GM12878 (cell line): ENCODE measurements at regions not wholly inside any gene's neighbourhood (a gene's known extent, or its start where the extent isn't known, plus 50 kb on each side); places are given as distances from the start of the nearest gene placed in this dataset.

Experiments
- ATAC-seq: fragments of 200-7000 bp; cut with Tn5 transposase; 3 replicates; pipeline ENCODE4 v1.9.1; 2020; ENCODE audit warnings: mild to moderate bottlenecking, moderate library complexity
- BruUV-seq: library from RNA; stranded (reverse); fragments of 400-500 nt; replicated peaks from 2 replicates; lab custom pipeline; 2021; lab: Mats Ljungman, UMichigan
- CTCF ChIA-PET: fragments of 300-600 bp; sonication (Branson Sonifier 250); formaldehyde crosslinking; extraction: SDS; loops from one replicate; lab custom pipeline; 2021; ENCODE audit warnings: inconsistent platforms; lab: Yijun Ruan, JAX
- POLR2A ChIA-PET: fragments of 350-600 bp; formaldehyde crosslinking; extraction: SDS; loops from one replicate; lab custom pipeline; 2021; ENCODE audit warnings: inconsistent platforms; lab: Charles Lee
- RAD21 ChIA-PET: fragments of 300-600 bp; sonication (Branson Sonifier 250); formaldehyde crosslinking; loops from one replicate; lab custom pipeline; 2023; ENCODE audit warnings: antibody characterized with exemption; ENCODE audit not compliant: unreplicated experiment; lab: Charles Lee
- SMC1A ChIA-PET: fragments of 300-600 bp; sonication (Branson Sonifier 250); formaldehyde crosslinking; loops from one replicate; lab custom pipeline; 2023; ENCODE audit not compliant: unreplicated experiment, uncharacterized antibody; lab: Charles Lee
- DNase-seq: peaks from one replicate; pipeline ENCODE4 v3.0.0-alpha.2; 2011; ENCODE audit warnings: low read depth, low spot score
- FAIRE-seq: peaks from 3 replicates; lab custom pipeline; 2011; peaks lifted over from hg19 to GRCh38; lab: Jason Lieb, UNC
- H2AFZ ChIP-seq: 2 replicates; pipeline ENCODE4 v1.6.0; 2011; ENCODE audit warnings: low read depth, low read length, control low read depth; ENCODE audit not compliant: control insufficient read depth
- H3K27ac ChIP-seq: 2 replicates; pipeline ENCODE4 v1.5.1; 2011; ENCODE audit warnings: control low read depth; ENCODE audit not compliant: control insufficient read depth, insufficient read depth
- H3K27me3 ChIP-seq, 2 experiments: replicated peaks in 1 of 2; 2 replicates each; pipeline versions ENCODE4 v1.6.0 to v1.6.1; 2011; ENCODE audit warnings: low read length in 1 of 2; ENCODE audit not compliant: control insufficient read depth in 2 of 2, insufficient read depth in 2 of 2
- H3K36me3 ChIP-seq, 2 experiments: 2 replicates each; pipeline ENCODE4 v1.5.1; 2011; ENCODE audit warnings: low read length in 1 of 2; ENCODE audit not compliant: control insufficient read depth in 2 of 2, insufficient read depth in 2 of 2
- H3K4me1 ChIP-seq: 2 replicates; pipeline ENCODE4 v1.6.1; 2011; ENCODE audit warnings: mild to moderate bottlenecking, low read length, moderate library complexity, mixed read lengths; ENCODE audit not compliant: control insufficient read depth, insufficient read depth
- H3K4me2 ChIP-seq: 2 replicates; pipeline ENCODE4 v1.6.0; 2011; ENCODE audit warnings: control low read depth; ENCODE audit not compliant: control insufficient read depth, insufficient read depth
- H3K4me3 ChIP-seq: fragments of 200-600 bp; sonication (generic); 2 replicates; pipeline ENCODE4 v1.5.1; 2016
- H3K79me2 ChIP-seq: 2 replicates; pipeline ENCODE4 v1.6.0; 2011; ENCODE audit warnings: low read length; ENCODE audit not compliant: control insufficient read depth, insufficient read depth
- H3K9ac ChIP-seq: 2 replicates; pipeline ENCODE4 v1.8.0; 2011; ENCODE audit warnings: low read length, control low read depth, mixed read lengths; ENCODE audit not compliant: control insufficient read depth, insufficient read depth
- H3K9me3 ChIP-seq: replicated peaks from 3 replicates; pipeline ENCODE4 v1.5.1; 2011; ENCODE audit warnings: mild to moderate bottlenecking, low read length; ENCODE audit not compliant: control insufficient read depth, insufficient read depth
- H4K20me1 ChIP-seq: 2 replicates; pipeline ENCODE4 v1.6.0; 2011; ENCODE audit not compliant: control insufficient read depth, insufficient read depth
- BHLHE40 ChIP-seq, 2 experiments: fragments of 450-650 bp in 1 of 2; IDR thresholded peaks; 2 replicates each; pipeline ENCODE4 v1.6.1; 2011 to 2017; ENCODE audit warnings: low read depth in 2 of 2, borderline replicate concordance in 1 of 2, improper control_type of control experiment in 1 of 2, low read length in 1 of 2, mild to moderate bottlenecking in 1 of 2
- CHD2 ChIP-seq: IDR thresholded peaks from 2 replicates; pipeline ENCODE4 v1.6.1; 2011; ENCODE audit warnings: low read depth, low read length, improper control_type of control experiment, borderline replicate concordance
- CHD4 ChIP-seq: fragments of 200-600 bp; sonication (generic); IDR thresholded peaks from 2 replicates; pipeline ENCODE4 v1.6.1; 2016; ENCODE audit warnings: mild to moderate bottlenecking
- E2F4 ChIP-seq: IDR thresholded peaks from 2 replicates; pipeline ENCODE4 v1.6.1; 2012; ENCODE audit warnings: low read depth, low read length, improper control_type of control experiment
- EED ChIP-seq: sonication (generic); IDR thresholded peaks from 2 replicates; pipeline ENCODE4 v1.6.1; 2016; ENCODE audit warnings: antibody characterized with exemption, low read depth
- KLF5 ChIP-seq: fragments of 450-650 bp; IDR thresholded peaks from 2 replicates; pipeline ENCODE4 v1.6.1; 2014; ENCODE audit warnings: mild to moderate bottlenecking; ENCODE audit not compliant: partially characterized antibody
- MAX ChIP-seq: IDR thresholded peaks from 2 replicates; pipeline ENCODE4 v1.6.1; 2012; ENCODE audit warnings: low read depth, low read length, improper control_type of control experiment
- NFYA ChIP-seq: IDR thresholded peaks from 2 replicates; pipeline ENCODE4 v1.6.1; 2011; ENCODE audit warnings: low read depth, mild to moderate bottlenecking, low read length, improper control_type of control experiment, borderline replicate concordance
- NRF1 ChIP-seq: conservative IDR thresholded peaks from 2 replicates; pipeline ENCODE4 v1.6.1; 2011; ENCODE audit warnings: mild to moderate bottlenecking, low read depth, low read length, improper control_type of control experiment
- PAX8 ChIP-seq: fragments of 450-650 bp; IDR thresholded peaks from 2 replicates; pipeline ENCODE4 v1.6.1; 2017; ENCODE audit warnings: mild to moderate bottlenecking, moderate library complexity
- PRDM15 ChIP-seq: fragments of 450-650 bp; formaldehyde crosslinking; IDR thresholded peaks from 2 replicates; pipeline ENCODE4 v1.4.0; 2020; ENCODE audit warnings: mild to moderate bottlenecking, moderate library complexity
- RELB ChIP-seq: fragments of 450-650 bp; IDR thresholded peaks from 2 replicates; pipeline ENCODE4 v1.6.1; 2017; ENCODE audit warnings: low read depth, mild to moderate bottlenecking, moderate library complexity
- WRNIP1 ChIP-seq: IDR thresholded peaks from 2 replicates; pipeline ENCODE4 v1.6.1; 2011; ENCODE audit warnings: low read depth, low read length, improper control_type of control experiment, borderline replicate concordance
- ZBED1 ChIP-seq: IDR thresholded peaks from 2 replicates; pipeline ENCODE4 v1.6.1; 2016; ENCODE audit warnings: borderline replicate concordance
- ZNF622 ChIP-seq: fragments of 450-650 bp; IDR thresholded peaks from 2 replicates; pipeline ENCODE4 v1.6.1; 2017; ENCODE audit warnings: mild to moderate bottlenecking, inconsistent platforms
- ZZZ3 ChIP-seq: IDR thresholded peaks from 2 replicates; pipeline ENCODE4 v1.6.1; 2011; ENCODE audit warnings: low read depth; ENCODE audit not compliant: control insufficient read depth, insufficient read length
- WGBS: methylation state at CpG from one replicate; pipeline ENCODE4 v1.1.6; 2016; ENCODE audit warnings: low lambda C conversion rate; ENCODE audit not compliant: insufficient replicate concordance, insufficient coverage; ENCODE audit errors: missing lambda C conversion rate; 5-methylcytosine and 5-hydroxymethylcytosine counted together
- in situ Hi-C: fragments of 300-500 bp; cut with MboI; formaldehyde crosslinking; loops from 9 replicates; pipeline ENCODE4 v1.14.3; 2018; ENCODE audit warnings: mixed read lengths
- intact Hi-C: fragments of 100-400 bp; cut with micrococcal nuclease; formaldehyde crosslinking; loops from one replicate; pipeline ENCODE4 v1.14.2; 2022; ENCODE audit not compliant: unreplicated experiment

GRCh38 chr22:48588151-48588877, 1239.4 kb downstream of the BRD1 start (continued):
- TF ChIP-seq RELB: no peak

- no peak overlapping the region for H2AFZ ChIP-seq
- no TSS peak for BruUV-seq
- intact Hi-C loops: no loop called here
- H3K9ac ChIP-seq: no peak overlapping the region
- ATAC-seq (no peak), DNase-seq (no peak), FAIRE-seq (no peak)
- H3K36me3 ChIP-seq: no peaks in the 10 kb centered on the region
- H3K4me3 ChIP-seq: no peak overlapping the region
- no peaks in the 10 kb centered on the region for H3K4me1 ChIP-seq
- ChIA-PET POLR2A (no interaction called here), CTCF (no interaction called here), SMC1A (no interaction called here), RAD21 (no interaction called here)
- H3K4me2 ChIP-seq: no peak overlapping the region
- H3K27ac ChIP-seq: no peak overlapping the region
- no peaks in the 10 kb centered on the region for H3K27me3 ChIP-seq
- 26% methylated on average over 15 of the region's 18 CpGs for WGBS
- no peaks in the 10 kb centered on the region for H4K20me1 ChIP-seq
- H3K9me3 ChIP-seq: no peaks in the 10 kb centered on the region; the same call in 2 of the 3 replicates
- in situ Hi-C loops: no loop called here
- no peaks in the 10 kb centered on the region for H3K79me2 ChIP-seq
- TF ChIP-seq PRDM15 (CRISPR knock-in tag) (no peak), EED (no peak), ZZZ3 (no peak), E2F4 (no peak), NFYA (no peak), PAX8 (no peak), CHD2 (no peak), ZBED1 (no peak), BHLHE40 (IDR thresholded peaks at IDR 0.05; ENCODE audit: borderline replicate concordance in 1 of 2, low read depth in 2 of 2, low read length in 1 of 2) (no peak), CHD4 (no peak), MAX (no peak), ZNF622 (no peak), WRNIP1 (no peak), NRF1 (no peak), KLF5 (no peak)
These were observed 1240.3 kb downstream of the BRD1 start for GRCh38 chr22:48587236-48587865.
